ENCODE measurements at regions not wholly inside any gene's neighbourhood (a gene's known extent, or its start where the extent isn't known, plus 50 kb on each side); places are given as distances from the start of the nearest gene placed in this dataset.

GRCh38 chr12:75623631-75624154 lies 112.3 kb upstream of the KRR1 start:
- H3K18ac ChIP-seq (ENCODE audit: low read depth, low read length) = 0 out of 2 replicates have a peak overlapping the region, but pooled peaks have one; percentile 38
- no peak overlapping the region for H3K56ac ChIP-seq (ENCODE audit: extremely low read depth, insufficient read depth, low read length)
- peak; percentile 48 for ATAC-seq (ENCODE audit: low read depth)
- H3K27ac ChIP-seq (ENCODE audit: insufficient read depth, low read length) = no peak overlapping the region
- H2BK5ac ChIP-seq (ENCODE audit: low read depth, low read length, poor library complexity, severe bottlenecking) = peak overlapping the region; percentile 23
- peak overlapping the region; percentile 88 for H2BK120ac ChIP-seq (ENCODE audit: low read depth, low read length)
- peak overlapping the region; percentile 24; the same call in 1 of the 2 replicates for H4K91ac ChIP-seq (ENCODE audit: insufficient read depth, low read depth, low read length)
- H2BK20ac ChIP-seq (ENCODE audit: low read depth, low read length) = peak overlapping the region; percentile 61
- no peak overlapping the region for H3K4me3 ChIP-seq (ENCODE audit: insufficient read depth, low read depth, low read length)
- ChIA-PET POLR2A (ENCODE audit: unreplicated experiment) (interaction anchor here (0.5 kb wide), 1 partner anchor 41 kb away, joined by 8 read pairs; no protein-coding TSS in a partner anchor), CTCF (interaction anchor here (0.6 to 1.3 kb wide), 7 partner anchors 15 to 403 kb away, joined by 3 to 5 read pairs (median 3); no protein-coding TSS in a partner anchor)
- peak; percentile 33 for DNase-seq
- no peaks in the 10 kb centered on the region for H3K9me3 ChIP-seq (ENCODE audit: control insufficient read depth, insufficient read depth, low read length)
- H2AFZ ChIP-seq (replicated peaks; ENCODE audit: low read length, poor library complexity) = peak overlapping the region; percentile 4
- peaks cover 3% of the 10 kb centered on the region; the same call in 1 of the 2 replicates for H3K4me1 ChIP-seq (ENCODE audit: control insufficient read depth, insufficient read depth, low read length)
- in situ Hi-C loops (cut with MboI; ENCODE audit: low sequenced_read_pairs) (no loop called here), dilution Hi-C loops (cut with HindIII; ENCODE audit: low sequenced_read_pairs, unreplicated experiment) (no loop called here), intact Hi-C loops (cut with micrococcal nuclease) (loop anchor here (5.0 kb wide), 1 partner anchor 409 kb away; the partner anchor contains the start of gene PHLDA1)
- 0 out of 2 replicates have a peak overlapping the region, but pooled peaks have one; percentile 22 for H3K14ac ChIP-seq (replicated peaks; ENCODE audit: low read depth, low read length)
- H2AK9ac ChIP-seq (replicated peaks; ENCODE audit: low read depth, low read length, poor library complexity) = no peak overlapping the region
- no peaks in the 10 kb centered on the region; the same call in 1 of the 2 replicates for H3K36me3 ChIP-seq (ENCODE audit: control insufficient read depth, insufficient read depth, low read length)
- H2AK5ac ChIP-seq (ENCODE audit: low read depth, low read length) = peak overlapping the region; percentile 20; the same call in 1 of the 2 replicates
- no peaks in the 10 kb centered on the region for H3K79me1 ChIP-seq (ENCODE audit: low read depth in 1 of 2, low read length in 2 of 2)
- H3K27me3 ChIP-seq (ENCODE audit: control insufficient read depth, insufficient read depth, low read length) = no peaks in the 10 kb centered on the region
- no peak overlapping the region; the same call in 1 of the 2 replicates for H4K5ac ChIP-seq (ENCODE audit: low read depth, low read length)
- TF ChIP-seq MXI1 (IDR thresholded peaks at IDR 0.05; ENCODE audit: borderline replicate concordance, low read depth, low read length) (no peak), RFX5 (IDR thresholded peaks at IDR 0.05; ENCODE audit: low read depth, low read length) (no peak), MAFK (IDR thresholded peaks at IDR 0.05; ENCODE audit: low read depth, low read length) (no peak), SMC3 (IDR thresholded peaks at IDR 0.05; ENCODE audit: low read depth, low read length) (peak; percentile 32), RAD21 (IDR thresholded peaks at IDR 0.05; ENCODE audit: low read length) (peak; percentile 43), CEBPB (IDR thresholded peaks at IDR 0.05; ENCODE audit: low read depth, low read length) (peak; percentile 69; the same call in 1 of the 2 replicates), CTCF (conservative IDR thresholded peaks at IDR 0.05; ENCODE audit: low read depth, low read length) (peak; percentile 40), RCOR1 (IDR thresholded peaks at IDR 0.05; ENCODE audit: insufficient replicate concordance, low read length) (no peak), FOS (IDR thresholded peaks at IDR 0.05; ENCODE audit: low read depth, low read length) (no peak), CHD1 (IDR thresholded peaks at IDR 0.05; ENCODE audit: low read depth, low read length) (no peak)
- no TSS peak for BruUV-seq (replicated peaks)
- H4K20me1 ChIP-seq (ENCODE audit: insufficient read depth, low read length) = no peaks in the 10 kb centered on the region
- no peak overlapping the region for H3K4me2 ChIP-seq (ENCODE audit: low read depth, low read length)
- H3K23ac ChIP-seq (ENCODE audit: low read depth, low read length) = no peak overlapping the region
- H2BK15ac ChIP-seq (ENCODE audit: low read depth, low read length) = peak overlapping the region; percentile 40; the same call in 1 of the 3 replicates
- no peaks in the 10 kb centered on the region for H3K9me1 ChIP-seq (ENCODE audit: insufficient read depth, low read length)
- peak overlapping the region; percentile 58 for H3K4ac ChIP-seq (ENCODE audit: low read depth, low read length)
- peak overlapping the region; percentile 48 to 56 for H4K8ac ChIP-seq (ENCODE audit: low read depth in 2 of 2, low read length in 2 of 2)
- WGBS, 2 experiments (ENCODE audit: extremely low coverage in 2 of 2, insufficient read length in 1 of 2) = no CpG with 5 or more reads among the region's 4 CpGs
- H3K9ac ChIP-seq (ENCODE audit: low read depth, low read length) = no peak overlapping the region
